HG03460 (cell line): ENCODE measurements at regions not wholly inside any gene's neighbourhood (a gene's known extent, or its start where the extent isn't known, plus 50 kb on each side); places are given as distances from the start of the nearest gene placed in this dataset.
"Not testable (repeated sequence)": the region's sequence is repeated elsewhere in the genome, so short reads cannot be mapped to it uniquely, and the experiment has no call there.

ENCODE experiments used
- ATAC-seq: cut with Tn5 transposase; IDR thresholded peaks from one replicate; pipeline ENCODE4 v1.9.1; 2021; ENCODE audit not compliant: unreplicated experiment

DNA sequence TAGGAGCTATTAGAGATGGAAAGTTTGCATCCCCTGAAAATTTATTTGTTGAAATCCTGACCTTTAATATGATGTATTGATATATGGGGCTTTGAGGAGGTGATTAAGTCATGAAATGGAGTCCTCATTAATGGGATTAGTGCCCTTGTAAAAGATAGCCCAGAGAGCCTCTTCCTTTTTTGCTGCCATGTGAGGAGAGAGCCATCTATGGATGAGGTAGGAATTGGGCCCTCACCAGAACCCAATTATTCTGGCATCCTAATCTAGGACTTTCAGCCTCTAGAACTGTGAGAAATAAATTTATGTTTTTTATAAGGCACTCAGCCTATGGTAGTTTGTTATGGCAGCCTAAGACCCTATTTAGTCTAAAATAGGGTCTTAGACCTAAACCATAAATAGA is 250.2 kb upstream of the SLITRK1 start:
- no peak for ATAC-seq

DNA sequence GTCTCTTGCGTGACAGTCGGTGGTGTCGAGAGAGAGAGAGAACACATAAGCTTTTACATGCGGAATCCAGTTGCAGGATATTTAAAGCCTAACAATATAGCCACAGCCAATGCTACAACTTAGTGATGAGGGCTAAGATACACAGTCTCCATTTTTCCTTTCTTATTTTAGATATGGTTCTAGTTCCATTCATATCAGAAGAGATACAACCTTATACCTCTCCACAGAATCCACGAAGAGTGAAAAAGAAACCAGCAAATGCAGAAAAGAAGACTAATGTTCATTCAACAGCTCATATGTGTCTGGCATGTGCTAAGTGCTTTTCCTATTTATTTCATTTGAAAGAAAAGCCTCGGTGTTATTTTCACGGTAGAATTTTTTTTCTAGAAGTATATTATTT is 249.0 kb upstream of the SLITRK1 start:
- ATAC-seq, result no peak

DNA sequence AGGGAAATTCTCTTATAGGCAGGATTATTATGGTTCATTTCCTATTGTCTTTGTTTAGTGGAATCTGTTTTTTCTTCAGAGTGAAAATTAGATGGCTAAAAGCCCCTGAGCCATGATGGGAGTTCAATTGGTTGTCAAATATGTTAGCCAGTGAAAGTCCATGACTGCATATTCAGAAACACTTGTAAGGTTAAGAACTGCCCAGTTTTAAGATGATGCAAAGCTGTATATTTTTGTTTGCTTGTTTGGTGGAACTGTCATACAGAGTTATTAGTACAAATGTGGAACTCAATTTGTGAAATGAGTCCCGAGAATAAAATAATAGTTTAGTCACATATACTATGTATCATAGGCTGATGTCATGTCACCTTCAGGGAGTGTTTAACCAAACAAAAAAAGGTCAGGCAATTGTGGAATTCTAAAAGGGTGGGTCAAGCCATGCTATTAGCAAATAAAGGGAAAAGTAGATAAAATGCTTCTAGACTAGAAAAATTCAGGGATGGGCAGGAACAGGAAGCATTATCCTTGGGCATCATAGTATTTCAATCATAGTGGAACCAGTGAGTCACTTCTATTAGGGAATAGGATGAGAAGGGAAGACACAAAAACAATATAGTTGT is 248.3 kb upstream of the SLITRK1 start:
- ATAC-seq, result no peak

DNA sequence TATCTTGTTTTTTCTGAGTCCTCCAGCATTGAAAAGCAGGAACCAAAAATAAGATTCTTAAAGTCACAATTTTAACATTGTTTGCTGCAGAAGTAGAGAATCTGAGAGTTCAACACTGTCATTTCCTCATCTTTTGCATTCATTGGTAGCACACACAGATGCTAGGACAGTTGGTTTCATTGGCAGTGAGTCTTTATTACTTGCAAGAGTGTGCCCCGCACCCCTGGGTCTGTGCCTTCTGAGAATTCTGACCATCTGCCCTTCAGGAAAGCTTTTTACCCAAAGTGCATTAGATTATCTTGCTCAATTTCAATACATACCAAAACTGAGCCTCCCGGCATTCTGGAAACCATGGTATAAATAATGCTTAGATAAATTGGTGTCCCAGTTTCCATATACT is 247.7 kb upstream of the SLITRK1 start:
- no peak for ATAC-seq

DNA sequence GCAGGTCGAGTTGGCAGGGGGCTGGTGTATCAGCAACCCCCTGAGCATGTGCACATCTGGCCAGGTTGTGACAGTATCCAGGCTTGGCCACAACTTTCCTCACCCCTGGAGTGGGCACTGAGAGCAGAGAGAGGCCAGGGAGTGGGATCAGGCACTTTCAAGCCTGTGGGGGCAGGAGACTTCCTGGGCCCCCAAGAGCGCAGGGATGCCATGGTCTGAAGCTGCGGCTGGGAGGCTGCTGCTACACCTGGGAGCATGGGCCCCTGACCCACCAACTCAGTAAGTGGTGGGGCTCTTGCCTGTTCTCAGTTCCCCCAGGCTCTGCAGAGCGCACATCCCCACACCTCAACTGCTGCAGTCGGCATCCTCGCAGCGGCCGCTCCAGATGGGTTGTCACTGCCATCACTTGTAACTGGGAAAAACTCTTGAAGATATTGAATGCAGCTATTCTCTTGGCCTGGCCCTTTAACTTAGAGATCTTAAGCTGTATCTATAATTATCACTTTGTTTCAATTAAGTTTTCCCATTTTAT is 245.4 kb upstream of the SLITRK1 start:
- no peak for ATAC-seq

DNA sequence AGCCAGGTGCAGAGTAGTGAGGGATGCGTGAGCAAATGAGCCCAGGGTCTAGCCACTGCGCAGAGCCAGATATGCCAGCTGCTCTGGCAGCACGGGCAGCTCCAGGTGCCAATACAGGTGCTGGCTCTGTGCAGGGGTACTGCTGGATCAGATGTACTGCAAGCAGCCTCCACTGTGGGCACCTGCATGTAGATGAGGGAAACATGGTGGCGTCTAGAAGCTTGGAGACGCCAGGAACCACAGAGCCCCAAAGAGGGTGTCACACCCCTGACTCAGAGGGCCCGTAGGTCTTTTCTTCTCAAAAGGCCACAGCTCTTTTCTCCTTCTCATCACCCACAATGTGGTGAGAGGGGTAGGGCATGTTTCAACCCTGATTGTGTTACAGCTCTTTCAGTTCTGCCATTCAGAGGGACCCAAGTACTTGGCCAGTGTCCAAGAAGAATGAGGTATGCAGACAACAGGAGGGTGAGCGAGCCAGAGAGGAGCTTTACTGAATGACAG is 244.4 kb upstream of the SLITRK1 start:
- ATAC-seq, result no peak

DNA sequence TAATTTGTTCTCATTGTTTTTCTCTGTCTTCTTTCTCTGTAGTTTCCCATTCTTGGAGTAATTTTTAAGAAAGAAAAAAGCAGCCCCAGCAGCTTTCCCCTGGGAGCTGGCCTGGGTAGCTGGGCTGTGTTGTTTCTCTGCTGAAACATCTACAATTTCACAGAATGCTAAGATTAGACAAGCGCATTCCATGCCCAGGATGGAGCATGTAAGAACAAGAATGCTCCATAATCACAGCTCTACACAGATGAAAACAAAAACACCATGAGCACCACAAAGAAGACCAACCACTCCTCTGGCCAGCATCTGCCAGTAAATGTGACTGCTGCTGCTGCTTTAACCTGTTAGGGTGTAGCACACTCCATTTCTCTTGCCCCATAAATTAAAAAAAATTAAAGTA is 239.2 kb upstream of the SLITRK1 start:
- ATAC-seq, result no peak

DNA sequence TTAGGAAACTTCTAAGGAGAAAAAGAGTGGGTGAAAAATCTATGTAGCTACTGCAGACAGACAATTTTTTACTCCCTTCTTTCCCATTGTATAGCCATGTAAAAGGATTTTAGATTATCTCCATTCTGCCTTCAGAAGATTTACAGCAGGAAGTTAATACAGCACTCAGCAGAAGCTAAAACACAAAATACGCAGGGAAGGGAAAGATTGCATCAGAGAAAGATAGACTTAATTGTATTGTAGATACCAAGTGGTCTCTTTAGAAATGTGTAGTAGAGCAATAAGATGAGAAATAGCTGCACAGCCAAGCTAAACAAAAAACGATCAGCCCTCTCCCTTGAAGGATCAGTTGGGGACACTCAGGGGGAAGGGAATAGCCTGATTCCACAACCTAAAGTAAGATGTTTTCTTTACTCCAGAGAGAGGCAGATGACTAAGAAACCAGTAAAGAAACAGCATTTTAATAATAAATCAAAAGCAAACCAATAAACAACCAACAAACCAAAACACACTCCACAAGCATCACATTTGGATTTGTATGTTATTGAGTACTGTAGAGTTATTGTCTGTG is 236.7 kb upstream of the SLITRK1 start:
- no peak for ATAC-seq

DNA sequence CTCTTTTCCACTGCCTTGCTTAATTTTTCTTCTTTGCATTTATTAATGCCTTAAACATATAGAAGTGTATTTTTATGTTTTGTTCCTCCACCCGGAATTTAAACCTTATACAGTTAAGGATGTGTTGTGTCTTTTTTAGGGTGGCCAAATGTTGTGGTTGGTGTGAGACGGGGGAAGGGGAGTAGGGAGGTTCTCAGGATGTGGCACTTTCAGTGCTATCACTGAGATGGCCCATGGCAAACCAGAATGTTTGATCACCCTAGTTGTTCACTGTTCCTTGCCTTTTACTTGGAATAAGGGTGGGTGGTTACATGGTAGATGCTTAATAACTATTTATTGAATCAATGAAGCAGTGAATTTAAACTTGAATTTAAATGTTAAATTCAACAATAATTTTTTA is 216.0 kb upstream of the SLITRK1 start:
- ATAC-seq, result no peak

DNA sequence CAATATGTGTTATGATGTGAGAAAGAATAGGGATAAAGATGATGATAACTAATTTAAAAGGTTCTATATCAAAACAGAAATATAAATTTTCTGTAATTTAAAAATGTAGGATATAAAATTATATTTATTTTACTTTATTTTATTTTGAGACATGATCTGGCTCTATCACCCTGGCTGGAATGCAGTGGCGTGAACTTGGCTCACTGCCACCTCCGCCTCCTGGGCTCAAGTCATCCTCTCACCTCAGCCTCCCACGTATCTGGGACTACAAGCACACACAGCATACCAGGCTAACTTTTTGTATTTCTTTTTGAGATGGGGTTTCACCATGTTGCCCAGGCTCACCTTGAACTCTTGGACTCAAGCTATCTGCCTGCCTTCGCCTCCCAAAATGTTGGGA is 214.9 kb upstream of the SLITRK1 start:
- ATAC-seq, result no peak

DNA sequence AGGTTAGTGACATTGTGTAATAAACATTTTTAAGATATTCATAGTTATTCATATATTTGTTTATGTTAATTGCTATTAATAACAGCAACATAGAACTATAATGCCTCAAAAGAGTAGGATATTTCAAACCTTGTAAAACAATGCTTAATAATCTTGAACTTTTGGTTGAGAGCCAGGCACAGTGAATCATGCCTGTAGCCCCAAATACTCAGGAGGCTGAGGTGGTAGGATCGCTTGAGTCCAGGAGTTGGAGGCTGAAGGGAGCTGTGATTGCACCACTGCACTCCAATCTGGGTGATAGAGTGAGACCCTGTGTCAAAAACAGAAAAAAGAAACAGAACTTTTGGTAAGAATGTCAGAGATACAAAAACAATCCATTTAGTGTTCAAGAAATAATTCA is 213.9 kb upstream of the SLITRK1 start:
- no peak for ATAC-seq

DNA sequence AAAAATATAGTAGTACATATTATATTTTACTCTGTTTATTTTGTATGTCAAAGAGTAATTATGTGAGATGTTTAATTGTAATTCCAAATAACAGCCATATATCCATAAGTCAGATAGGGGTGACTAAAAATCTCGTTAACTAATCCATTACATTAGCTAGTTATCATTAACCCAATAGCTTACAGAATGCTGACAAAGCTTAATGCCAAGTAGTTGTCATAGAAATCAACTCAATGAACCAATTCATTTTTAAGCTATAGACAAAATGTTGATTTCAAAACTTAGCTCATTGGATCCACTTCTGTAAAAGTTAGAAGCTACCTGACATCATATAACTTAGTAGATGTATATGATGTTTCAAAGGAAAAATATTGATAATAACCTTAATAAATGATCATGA is 206.7 kb upstream of the SLITRK1 start:
- ATAC-seq, result no peak

DNA sequence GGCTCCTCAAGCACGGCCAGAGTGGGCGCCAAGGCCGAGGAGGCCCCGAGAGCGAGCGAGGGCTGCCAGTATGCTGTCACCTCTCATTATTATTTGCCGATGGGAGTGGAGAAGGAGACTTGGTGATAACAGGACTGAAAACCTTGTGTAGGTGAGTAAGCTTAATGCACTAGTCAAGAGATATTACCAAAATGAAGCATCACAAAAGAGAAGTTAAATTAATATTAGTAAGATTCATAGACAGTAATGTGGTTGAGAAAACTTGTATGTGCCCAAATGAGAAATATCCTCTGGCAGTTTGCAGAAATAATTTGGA is 204.5 kb upstream of the SLITRK1 start:
- ATAC-seq, result no peak

DNA sequence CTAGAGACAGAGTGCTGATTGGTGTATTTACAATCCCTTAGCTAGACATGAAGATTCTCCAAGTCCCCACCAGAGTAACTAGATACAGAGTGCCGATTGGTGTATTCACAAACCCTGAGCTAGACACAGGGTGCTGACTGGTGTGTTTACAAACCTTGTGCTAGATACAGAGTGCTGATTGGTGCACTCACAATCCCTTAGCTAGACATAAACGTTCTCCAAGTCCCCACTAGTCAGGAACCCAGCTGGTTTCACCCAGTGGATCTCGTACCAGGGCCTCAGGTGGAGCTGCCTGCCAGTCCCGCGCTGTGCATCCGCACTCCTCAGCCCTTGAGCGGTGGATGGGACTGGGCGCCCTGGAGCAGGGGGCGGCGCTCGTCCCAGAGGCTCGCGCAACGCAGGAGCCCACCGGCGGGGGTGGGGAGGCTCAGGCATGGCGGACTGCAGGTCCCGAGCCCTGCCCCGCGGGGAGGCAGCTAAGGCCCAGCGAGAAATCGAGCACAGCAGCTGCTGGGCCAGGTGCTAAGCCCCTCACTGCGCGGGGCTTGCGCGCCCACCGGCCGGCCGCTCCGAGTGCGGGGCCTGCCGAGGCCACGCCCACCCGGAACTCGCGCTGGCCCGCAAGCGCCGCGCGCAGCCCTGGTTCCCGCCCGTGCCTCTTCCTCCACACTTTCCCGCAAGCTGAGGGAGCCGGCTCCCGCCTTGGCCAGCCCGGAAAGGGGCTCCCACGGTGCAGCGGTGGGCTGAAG is 204.0 kb upstream of the SLITRK1 start:
- ATAC-seq, result not testable (repeated sequence)

DNA sequence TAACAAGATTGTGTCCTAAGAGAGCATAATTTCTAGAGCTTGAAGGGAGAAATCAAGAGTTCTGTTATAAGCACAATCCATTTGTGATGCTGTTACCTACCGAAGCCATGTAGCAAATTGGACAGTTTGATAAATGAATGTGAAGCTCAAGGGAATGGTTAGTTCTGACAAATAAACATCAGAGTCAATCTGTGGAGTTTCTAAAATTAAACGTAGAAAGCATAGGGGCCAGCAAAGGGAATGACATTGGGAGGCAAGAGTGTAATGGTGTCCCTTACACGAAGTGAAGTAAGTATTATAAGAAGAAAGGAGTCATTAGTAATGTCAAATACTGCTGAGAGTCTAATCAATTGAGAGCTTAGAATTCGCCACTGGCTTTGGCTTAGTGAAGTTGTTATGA is 200.2 kb upstream of the SLITRK1 start:
- ATAC-seq, result no peak

DNA sequence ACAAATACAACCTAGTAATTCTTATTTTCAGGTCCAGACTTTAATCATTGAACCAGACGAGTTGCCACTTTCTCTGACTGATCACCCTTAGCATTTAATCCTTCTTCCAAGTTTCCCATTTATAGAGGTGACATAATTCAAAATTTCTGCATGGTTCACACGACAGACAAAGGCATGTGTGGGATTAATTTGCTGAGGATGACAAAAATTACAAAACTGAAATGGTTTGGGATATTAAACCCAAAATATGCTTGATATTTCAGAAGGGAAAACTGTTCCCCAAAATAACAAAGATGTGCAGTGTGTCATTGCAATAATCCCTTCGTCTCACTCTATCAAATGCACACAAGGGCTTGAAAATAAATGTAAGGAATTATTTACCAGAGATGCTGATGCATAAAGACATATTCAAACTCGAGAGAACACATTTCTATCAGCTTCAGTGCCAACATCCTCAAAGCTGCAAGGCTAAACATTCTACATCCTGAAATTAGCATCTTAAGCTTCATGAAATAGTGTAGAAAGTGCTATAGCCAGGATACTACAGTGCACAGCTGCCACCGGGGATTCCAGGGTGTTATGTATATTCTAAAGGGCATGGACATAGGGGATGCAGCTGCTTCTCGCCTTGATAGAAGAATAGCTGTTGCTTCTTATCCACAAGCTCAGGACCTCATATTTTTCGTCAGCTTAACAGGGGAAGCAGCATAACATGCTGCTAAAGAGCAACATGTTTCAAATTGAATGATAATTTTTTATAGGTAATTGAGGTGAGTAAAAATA is 198.7 kb upstream of the SLITRK1 start:
- ATAC-seq, result no peak

DNA sequence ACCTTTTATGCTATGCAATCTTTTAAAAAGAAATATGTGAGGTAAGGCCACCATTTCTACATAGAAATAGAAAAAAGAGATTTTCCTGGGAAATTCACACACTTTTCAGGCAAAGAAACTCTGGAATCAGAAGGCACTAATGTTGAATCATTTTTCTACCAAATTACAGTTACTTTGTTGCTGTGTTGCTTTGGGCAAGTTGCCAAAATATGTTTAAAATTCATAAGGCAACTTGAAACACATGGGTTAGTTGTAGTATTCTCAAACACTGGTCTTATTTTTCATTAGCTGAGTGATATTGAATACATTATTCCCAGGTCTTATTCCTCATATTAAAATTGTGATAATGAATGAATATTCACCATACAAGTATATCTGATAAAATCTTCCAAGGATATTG is 195.0 kb upstream of the SLITRK1 start:
- ATAC-seq, result no peak

DNA sequence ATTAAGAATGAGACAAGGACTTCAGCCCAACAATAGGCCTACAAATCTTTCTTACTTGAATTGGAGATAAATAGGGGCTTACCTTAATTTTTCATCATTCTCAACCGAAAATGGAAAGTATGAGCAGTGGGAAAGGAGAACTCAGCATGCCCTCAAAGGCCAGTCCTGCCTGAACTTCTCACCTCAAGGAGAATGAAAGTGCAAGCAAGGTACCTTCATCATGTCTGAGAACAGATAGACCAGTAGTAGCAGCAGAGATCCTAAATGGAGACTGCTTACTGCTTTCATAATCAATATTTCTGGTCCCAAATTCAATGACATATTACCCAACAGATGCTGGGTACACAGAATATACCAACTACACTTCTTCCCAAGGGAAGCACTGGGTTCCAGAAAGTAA is 194.0 kb upstream of the SLITRK1 start:
- no peak for ATAC-seq

DNA sequence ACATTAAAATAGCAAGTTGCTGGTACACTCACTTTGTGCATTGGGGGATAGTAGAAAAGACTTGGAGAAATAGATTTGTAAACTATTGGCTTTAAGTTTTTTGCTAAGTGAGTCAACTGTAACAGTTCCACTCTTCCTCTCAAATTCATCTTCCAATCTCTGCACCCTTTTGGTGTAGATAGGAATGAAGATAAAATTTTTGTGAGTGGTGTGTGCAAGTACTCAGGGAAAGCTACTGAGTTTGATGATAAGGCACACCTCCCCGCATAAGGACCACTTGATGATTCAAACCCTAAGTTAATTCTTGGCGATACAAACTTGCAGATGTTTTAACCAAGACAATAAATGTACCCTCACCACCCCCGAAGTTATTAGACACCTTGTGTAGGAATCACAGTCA is 168.3 kb upstream of the SLITRK1 start:
- ATAC-seq, result no peak

DNA sequence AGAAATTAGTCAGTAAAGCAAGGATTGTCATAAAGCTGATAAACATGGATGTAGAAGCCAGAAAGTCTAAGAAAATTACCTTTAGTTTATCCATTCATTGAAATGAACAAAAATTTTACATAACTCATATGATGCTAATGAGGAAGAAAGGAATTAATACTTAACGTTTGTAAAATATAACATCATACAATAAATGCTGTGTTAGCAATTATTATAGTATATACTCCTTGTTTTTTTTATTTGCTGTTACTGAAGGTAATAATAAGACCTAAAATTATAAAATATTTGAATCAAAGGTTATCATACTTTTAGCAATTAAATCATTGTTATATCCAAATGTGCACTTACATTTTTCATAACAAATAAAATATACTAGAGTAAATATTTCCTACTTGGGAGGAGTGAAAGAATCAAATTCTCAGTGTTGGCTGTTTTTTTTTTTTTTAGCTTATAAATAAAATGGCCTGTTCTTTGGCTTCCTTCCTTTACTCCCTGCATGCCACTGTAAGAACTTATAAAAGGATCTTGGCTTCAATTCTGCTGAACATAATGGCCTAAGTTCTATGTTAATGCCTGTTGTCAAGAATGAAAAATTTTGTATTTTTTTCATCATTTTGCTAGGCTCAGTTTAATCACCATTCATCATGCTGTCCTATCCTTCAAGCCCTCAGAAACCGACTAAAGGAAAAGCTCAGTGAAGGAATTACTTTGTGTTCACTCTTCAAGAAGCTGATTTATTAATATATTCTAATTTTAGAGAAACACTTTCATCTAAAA is 167.4 kb upstream of the SLITRK1 start:
- ATAC-seq, result no peak

DNA sequence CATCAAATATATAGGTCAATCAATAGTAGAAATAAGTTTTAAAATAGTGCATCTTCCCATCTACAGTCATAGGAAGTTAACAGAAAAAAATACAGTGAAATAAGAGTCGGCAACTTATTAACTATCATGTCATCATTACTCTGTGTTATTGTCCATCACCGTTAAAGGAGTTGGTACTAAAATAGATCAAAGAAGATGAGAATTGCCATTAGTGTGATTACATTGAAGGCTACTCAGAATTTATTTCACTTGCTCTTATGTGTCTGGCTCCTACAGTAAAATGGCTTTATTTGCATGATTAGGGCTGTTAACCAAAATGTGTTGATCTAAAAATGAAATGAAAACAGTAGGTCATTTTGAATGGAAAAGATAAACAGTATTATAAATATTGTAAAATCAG is 162.5 kb upstream of the SLITRK1 start:
- no peak for ATAC-seq
